ENCODE measurements at regions not wholly inside any gene's neighbourhood (a gene's known extent, or its start where the extent isn't known, plus 50 kb on each side); places are given as distances from the start of the nearest gene placed in this dataset.

DNA sequence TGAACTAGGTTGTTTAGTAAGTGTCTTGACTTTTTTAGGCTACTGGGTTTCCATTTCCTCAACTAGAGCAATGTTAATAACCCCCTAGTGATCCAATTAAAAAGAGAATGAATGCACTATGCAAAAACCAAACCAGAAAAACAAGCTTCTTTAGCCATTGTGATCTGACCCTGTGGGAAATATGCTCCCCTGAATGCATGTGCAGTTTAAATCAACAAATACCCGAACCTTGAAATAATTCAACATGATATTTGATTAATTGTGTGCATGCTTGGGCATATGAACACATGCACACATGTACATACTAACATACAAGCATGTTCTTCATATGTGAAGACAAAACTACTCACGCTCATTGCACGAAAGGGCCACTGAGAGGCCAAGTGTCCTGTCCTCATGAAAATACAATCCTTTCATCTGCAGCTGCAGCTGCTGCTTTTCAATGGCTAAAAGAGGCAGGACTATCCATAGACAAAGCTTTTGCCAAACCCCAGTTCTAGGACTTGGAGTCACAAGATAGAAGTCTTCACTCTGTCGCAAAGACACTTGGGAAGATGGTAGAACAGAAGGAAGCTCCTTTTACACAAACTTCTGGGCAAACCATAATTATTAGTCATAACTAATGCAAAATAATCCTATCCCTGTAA, 207.1 kb upstream of the POU3F2 start:
- no peak overlapping the region for H2AFZ ChIP-seq (ENCODE audit: low read depth, low read length)
- H3K4me1 ChIP-seq (ENCODE audit: insufficient read depth, low read length), result no peaks in the 10 kb centered on the region
- FAIRE-seq (no peak), DNase-seq (ENCODE audit: low read depth) (no peak)
- no peaks in the 10 kb centered on the region for H3K36me3 Mint-ChIP-seq (ENCODE audit: low read depth, unreplicated experiment)
- H3K27me3 Mint-ChIP-seq (ENCODE audit: low read depth, unreplicated experiment), result no peaks in the 10 kb centered on the region
- TF ChIP-seq, protein P1, sequence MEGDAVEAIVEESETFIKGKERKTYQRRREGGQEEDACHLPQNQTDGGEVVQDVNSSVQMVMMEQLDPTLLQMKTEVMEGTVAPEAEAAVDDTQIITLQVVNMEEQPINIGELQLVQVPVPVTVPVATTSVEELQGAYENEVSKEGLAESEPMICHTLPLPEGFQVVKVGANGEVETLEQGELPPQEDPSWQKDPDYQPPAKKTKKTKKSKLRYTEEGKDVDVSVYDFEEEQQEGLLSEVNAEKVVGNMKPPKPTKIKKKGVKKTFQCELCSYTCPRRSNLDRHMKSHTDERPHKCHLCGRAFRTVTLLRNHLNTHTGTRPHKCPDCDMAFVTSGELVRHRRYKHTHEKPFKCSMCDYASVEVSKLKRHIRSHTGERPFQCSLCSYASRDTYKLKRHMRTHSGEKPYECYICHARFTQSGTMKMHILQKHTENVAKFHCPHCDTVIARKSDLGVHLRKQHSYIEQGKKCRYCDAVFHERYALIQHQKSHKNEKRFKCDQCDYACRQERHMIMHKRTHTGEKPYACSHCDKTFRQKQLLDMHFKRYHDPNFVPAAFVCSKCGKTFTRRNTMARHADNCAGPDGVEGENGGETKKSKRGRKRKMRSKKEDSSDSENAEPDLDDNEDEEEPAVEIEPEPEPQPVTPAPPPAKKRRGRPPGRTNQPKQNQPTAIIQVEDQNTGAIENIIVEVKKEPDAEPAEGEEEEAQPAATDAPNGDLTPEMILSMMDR (IDR thresholded peaks at IDR 0.05; ENCODE audit: insufficient read depth, low read depth, low read length), result no peak
- peaks cover 2% of the 10 kb centered on the region for H3K9me3 Mint-ChIP-seq (ENCODE audit: unreplicated experiment)
- no peak overlapping the region for H3K27ac ChIP-seq (ENCODE audit: low read depth, low read length)
- no peaks in the 10 kb centered on the region for H4K20me1 ChIP-seq (ENCODE audit: insufficient read depth, low read length)
- peaks cover 7% of the 10 kb centered on the region for H3K4me1 Mint-ChIP-seq (ENCODE audit: low read depth, unreplicated experiment)
- H3K4me3 ChIP-seq (ENCODE audit: insufficient read depth, low read depth, low read length), result no peak overlapping the region
- H3K27ac Mint-ChIP-seq (ENCODE audit: unreplicated experiment), result no peak overlapping the region
- no peaks in the 10 kb centered on the region for H3K36me3 ChIP-seq (ENCODE audit: insufficient read depth, low read length)
- no peak overlapping the region for H3K4me3 Mint-ChIP-seq (ENCODE audit: unreplicated experiment)
- no peaks in the 10 kb centered on the region for H3K79me2 ChIP-seq (ENCODE audit: insufficient read depth, low read length)
- no peaks in the 10 kb centered on the region for H3K27me3 ChIP-seq (ENCODE audit: insufficient read depth, low read length)
- no peak overlapping the region for H3K4me2 ChIP-seq (ENCODE audit: low read length)
- no peak overlapping the region for H3K9ac ChIP-seq (ENCODE audit: low read length)
- no peaks in the 10 kb centered on the region for H3K9me3 ChIP-seq (ENCODE audit: insufficient read depth, low read depth, low read length)

DNA sequence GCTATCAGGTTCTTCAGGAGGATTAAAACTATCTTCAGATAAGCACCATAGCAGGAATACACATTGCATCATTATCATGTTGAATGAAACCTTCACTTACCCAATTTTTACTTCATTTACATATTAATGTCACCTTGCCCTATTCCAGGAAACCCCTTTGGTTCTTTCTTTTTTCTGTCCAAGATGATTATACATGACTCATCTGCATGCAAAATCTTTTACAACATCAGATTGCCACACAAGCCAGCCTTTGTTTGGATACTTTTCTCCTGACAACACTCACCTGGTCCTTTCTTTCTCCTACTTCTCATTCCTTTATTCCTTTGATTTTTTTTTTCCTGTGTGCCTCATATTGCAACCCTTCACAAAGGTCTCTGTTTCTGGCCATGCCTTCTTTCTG, 200.5 kb upstream of the POU3F2 start:
- H3K9me3 Mint-ChIP-seq (ENCODE audit: unreplicated experiment), result no peaks in the 10 kb centered on the region
- FAIRE-seq, result peak; percentile 37
- no peak overlapping the region for H3K4me3 Mint-ChIP-seq (ENCODE audit: unreplicated experiment)
- peaks cover 3% of the 10 kb centered on the region for H3K4me1 Mint-ChIP-seq (ENCODE audit: low read depth, unreplicated experiment)
- no peaks in the 10 kb centered on the region for H3K36me3 Mint-ChIP-seq (ENCODE audit: low read depth, unreplicated experiment)
- Histone ChIP-seq H3K27me3 (ENCODE audit: insufficient read depth, low read length) (no peaks in the 10 kb centered on the region), H3K9me3 (ENCODE audit: insufficient read depth, low read depth, low read length) (no peaks in the 10 kb centered on the region), H3K4me1 (ENCODE audit: insufficient read depth, low read length) (no peaks in the 10 kb centered on the region), H3K4me3 (ENCODE audit: insufficient read depth, low read depth, low read length) (no peak overlapping the region), H3K79me2 (ENCODE audit: insufficient read depth, low read length) (no peaks in the 10 kb centered on the region), H3K36me3 (ENCODE audit: insufficient read depth, low read length) (no peaks in the 10 kb centered on the region), H3K27ac (ENCODE audit: low read depth, low read length) (no peak overlapping the region), H3K9ac (ENCODE audit: low read length) (no peak overlapping the region), H4K20me1 (ENCODE audit: insufficient read depth, low read length) (no peaks in the 10 kb centered on the region), H3K4me2 (ENCODE audit: low read length) (no peak overlapping the region), H2AFZ (ENCODE audit: low read depth, low read length) (no peak overlapping the region)
- H3K27ac Mint-ChIP-seq (ENCODE audit: unreplicated experiment), result no peak overlapping the region
- no peak for TF ChIP-seq EZH2 (IDR thresholded peaks at IDR 0.05; ENCODE audit: insufficient read depth, low read length)
- TF ChIP-seq, protein P1 (IDR thresholded peaks at IDR 0.05; ENCODE audit: insufficient read depth, low read depth, low read length), result no peak
- peak; percentile 49 for DNase-seq (ENCODE audit: low read depth)
- H3K27me3 Mint-ChIP-seq (ENCODE audit: low read depth, unreplicated experiment), result no peaks in the 10 kb centered on the region

DNA sequence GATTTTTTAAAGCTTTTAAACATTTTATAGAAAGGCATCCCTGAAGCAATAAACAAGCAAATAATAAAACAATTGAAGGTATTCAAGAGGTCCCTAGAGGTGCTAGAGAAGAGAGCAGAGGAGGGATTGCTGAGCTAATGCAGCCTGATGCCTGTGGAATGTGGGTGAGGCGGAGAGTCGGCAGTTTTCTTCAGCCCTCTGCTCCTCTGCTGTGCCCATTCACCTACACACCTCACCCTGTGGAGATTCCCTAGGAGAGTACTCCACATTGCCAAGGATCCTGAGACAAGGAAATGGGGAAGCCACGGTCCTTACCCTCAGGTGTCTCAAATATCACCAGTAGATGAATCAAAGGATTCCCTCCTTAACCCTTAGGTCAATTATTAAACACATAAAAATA, 199.8 kb upstream of the POU3F2 start:
- no peaks in the 10 kb centered on the region for H3K27me3 ChIP-seq (ENCODE audit: insufficient read depth, low read length)
- FAIRE-seq, result no peak
- no peaks in the 10 kb centered on the region for H3K9me3 Mint-ChIP-seq (ENCODE audit: unreplicated experiment)
- DNase-seq (ENCODE audit: low read depth), result no peak
- H3K79me2 ChIP-seq (ENCODE audit: insufficient read depth, low read length), result no peaks in the 10 kb centered on the region
- no peaks in the 10 kb centered on the region for H4K20me1 ChIP-seq (ENCODE audit: insufficient read depth, low read length)
- no peaks in the 10 kb centered on the region for H3K4me1 ChIP-seq (ENCODE audit: insufficient read depth, low read length)
- H3K9me3 ChIP-seq (ENCODE audit: insufficient read depth, low read depth, low read length), result no peaks in the 10 kb centered on the region
- no peak overlapping the region for H3K9ac ChIP-seq (ENCODE audit: low read length)
- peaks cover 5% of the 10 kb centered on the region for H3K4me1 Mint-ChIP-seq (ENCODE audit: low read depth, unreplicated experiment)
- no peak for TF ChIP-seq EZH2 (IDR thresholded peaks at IDR 0.05; ENCODE audit: insufficient read depth, low read length)
- TF ChIP-seq, protein P1 (IDR thresholded peaks at IDR 0.05; ENCODE audit: insufficient read depth, low read depth, low read length), result no peak
- H3K4me3 ChIP-seq (ENCODE audit: insufficient read depth, low read depth, low read length), result no peak overlapping the region
- H3K27me3 Mint-ChIP-seq (ENCODE audit: low read depth, unreplicated experiment), result no peaks in the 10 kb centered on the region
- no peaks in the 10 kb centered on the region for H3K36me3 Mint-ChIP-seq (ENCODE audit: low read depth, unreplicated experiment)
- no peak overlapping the region for H3K4me2 ChIP-seq (ENCODE audit: low read length)
- no peak overlapping the region for H3K4me3 Mint-ChIP-seq (ENCODE audit: unreplicated experiment)
- H3K27ac Mint-ChIP-seq (ENCODE audit: unreplicated experiment), result no peak overlapping the region
- H3K36me3 ChIP-seq (ENCODE audit: insufficient read depth, low read length), result no peaks in the 10 kb centered on the region
- H2AFZ ChIP-seq (ENCODE audit: low read depth, low read length), result peak overlapping the region; percentile 44
- H3K27ac ChIP-seq (ENCODE audit: low read depth, low read length), result no peak overlapping the region
